ENCODE measurements at regions not wholly inside any gene's neighbourhood (a gene's known extent, or its start where the extent isn't known, plus 50 kb on each side); places are given as distances from the start of the nearest gene placed in this dataset.

DNA sequence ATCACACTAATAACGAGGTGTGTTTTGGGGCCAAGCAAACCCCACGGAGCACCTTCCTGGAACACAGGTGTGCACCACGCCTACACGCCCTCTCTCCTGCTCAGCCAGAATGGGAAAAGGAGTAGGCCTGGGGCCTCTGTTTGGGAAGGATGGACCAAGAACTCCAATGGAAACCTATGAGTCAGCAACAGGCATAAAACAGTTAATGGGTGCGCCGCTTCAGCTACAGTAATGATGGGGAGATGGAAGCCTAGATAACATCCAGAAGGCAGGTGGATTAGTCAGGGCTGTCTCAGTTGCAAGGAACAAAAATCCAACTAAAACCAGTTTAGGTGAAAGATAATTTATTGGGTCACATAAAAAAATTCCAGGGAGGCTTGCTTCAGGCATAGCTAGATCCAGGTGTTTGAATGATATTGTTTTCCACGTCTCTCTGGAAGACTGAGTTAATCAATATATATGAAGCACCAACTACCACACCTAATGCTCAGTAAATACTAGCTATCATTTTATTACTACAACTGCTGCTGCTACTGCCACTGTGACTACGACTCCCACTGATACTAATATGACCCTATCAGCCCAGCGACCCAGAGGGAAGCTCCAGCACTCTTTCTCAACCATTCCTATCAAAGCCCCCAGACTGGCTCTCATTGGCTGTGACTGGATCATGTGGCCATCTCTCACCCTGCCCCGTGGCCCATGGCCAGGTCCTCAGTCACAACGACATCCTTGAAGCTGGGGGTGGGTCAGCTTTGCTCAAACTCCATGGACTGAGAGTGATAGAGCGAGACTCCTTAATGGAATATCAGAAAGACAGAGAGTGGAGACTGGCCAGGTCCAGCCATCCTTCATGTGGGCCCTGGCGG is 155.2 kb upstream of the PTPN1 start:
- no peak overlapping the region for H3K27ac ChIP-seq (ENCODE audit: insufficient read depth in 1 of 2, low read depth in 1 of 2, low read length in 2 of 2, poor library complexity in 1 of 2, severe bottlenecking in 2 of 2)
- no peaks in the 10 kb centered on the region for H3K9me3 ChIP-seq (ENCODE audit: control extremely low read depth in 1 of 5, control insufficient read depth in 4 of 5, insufficient read depth in 2 of 5, low read depth in 1 of 5, low read length in 4 of 5)
- H3K4me3 ChIP-seq (ENCODE audit: control insufficient read depth in 1 of 7, extremely low read depth in 1 of 7, insufficient read depth in 4 of 7, low read depth in 2 of 7, low read length in 6 of 7), result no peak overlapping the region
- 97% methylated on average over 12 of the region's 13 CpGs for WGBS (ENCODE audit: insufficient coverage)
- ChIA-PET CTCF (interaction anchor here (0.8 to 1.9 kb wide), 5 partner anchors 55 to 179 kb away, joined by 3 to 5 read pairs (median 3); no protein-coding TSS in a partner anchor), POLR2A (no interaction called here)
- no peak for DNase-seq
- H3K27me3 ChIP-seq (replicated peaks in 2 of 5; ENCODE audit: control insufficient read depth in 4 of 5, insufficient read depth in 5 of 5, low read length in 4 of 5), result no peaks in the 10 kb centered on the region
- H3K36me3 ChIP-seq (ENCODE audit: control insufficient read depth in 4 of 4, insufficient read depth in 4 of 4, low read length in 3 of 4), result no peaks in the 10 kb centered on the region
- peaks cover 4 to 33% (median 20%) of the 10 kb centered on the region in 4 experiments for H3K4me1 ChIP-seq (ENCODE audit: control extremely low read depth in 1 of 4, control insufficient read depth in 4 of 4, insufficient read depth in 4 of 4, low read length in 3 of 4)

DNA sequence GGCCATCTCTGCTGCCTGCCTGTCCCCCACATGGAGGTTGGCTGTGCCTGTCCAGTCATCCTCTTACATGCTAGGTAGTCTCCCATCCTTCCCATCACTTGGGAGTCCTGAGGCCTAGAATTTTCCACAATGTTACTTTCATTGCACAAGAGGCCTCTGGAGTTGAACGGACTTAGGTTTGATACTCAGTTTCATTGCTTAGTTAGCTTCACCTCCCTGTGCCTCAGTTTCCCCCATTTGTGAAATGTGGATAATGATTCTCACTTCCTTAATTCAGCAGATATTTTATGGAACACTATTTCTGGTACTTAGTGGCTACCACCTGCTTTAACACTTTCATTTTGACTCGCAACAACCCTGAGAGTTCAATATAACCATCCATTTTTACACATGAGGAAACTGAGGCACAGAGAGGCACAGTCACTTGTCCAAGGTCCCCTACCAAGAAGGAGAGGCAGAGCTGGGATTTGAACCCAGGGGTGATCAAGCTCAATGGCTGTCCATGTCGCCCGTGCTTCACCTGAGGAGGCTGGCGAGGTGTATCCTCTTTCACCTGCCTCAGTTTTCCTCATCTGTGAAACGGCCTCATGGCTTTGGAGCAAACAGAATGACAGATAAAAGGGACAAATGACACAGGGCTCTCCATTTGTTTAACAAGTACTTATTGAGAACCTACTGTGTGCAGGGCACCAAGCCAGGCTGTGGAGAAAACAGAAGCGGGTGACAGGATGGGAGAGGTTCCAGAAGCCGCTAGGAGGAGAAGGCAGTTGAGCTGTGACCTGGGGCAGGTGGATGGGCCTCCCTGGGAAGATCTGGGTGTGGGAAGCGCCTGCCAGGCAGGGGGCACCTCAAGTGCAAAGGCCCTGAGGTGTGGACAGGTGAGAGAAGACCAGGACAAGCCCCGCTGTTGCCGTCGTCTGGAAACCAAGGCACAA is 154.3 kb upstream of the PTPN1 start:
- WGBS (ENCODE audit: insufficient coverage), result 88% methylated on average over 10 of the region's 12 CpGs
- POLR2A ChIA-PET, result no interaction called here
- CTCF ChIA-PET, result interaction anchor here (0.8 to 1.9 kb wide), 6 partner anchors 18 to 180 kb away, joined by 3 to 5 read pairs (median 3); no protein-coding TSS in a partner anchor

DNA sequence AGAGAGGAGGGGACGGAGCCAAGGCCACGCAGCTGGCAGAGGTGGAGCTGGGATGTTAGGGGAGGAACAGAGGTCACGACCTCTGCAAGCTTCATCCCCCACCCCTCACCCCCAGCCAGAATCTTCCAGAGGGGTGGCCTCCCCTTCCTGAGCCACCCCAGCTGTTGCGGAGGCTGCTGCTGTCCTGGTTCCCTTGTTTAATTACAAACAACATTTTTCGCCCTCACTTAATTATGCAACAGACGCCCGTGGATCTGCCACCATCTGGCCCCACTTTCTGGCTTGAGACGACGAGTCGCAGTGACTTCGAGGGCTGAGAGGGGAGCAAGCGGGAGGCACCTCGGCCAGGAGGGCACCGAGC is 153.7 kb upstream of the PTPN1 start:
- 92% methylated on average over 11 of the region's 14 CpGs for WGBS (ENCODE audit: insufficient coverage)
- POLR2A ChIA-PET, result no interaction called here

More for the DNA sequence above, 154.3 kb upstream of the PTPN1 start:
- Histone ChIP-seq H3K27me3 (replicated peaks in 2 of 5; ENCODE audit: control insufficient read depth in 4 of 5, insufficient read depth in 5 of 5, low read length in 4 of 5) (no peaks in the 10 kb centered on the region), H3K9me3 (ENCODE audit: control extremely low read depth in 1 of 5, control insufficient read depth in 4 of 5, insufficient read depth in 2 of 5, low read depth in 1 of 5, low read length in 4 of 5) (no peaks in the 10 kb centered on the region), H3K27ac (ENCODE audit: insufficient read depth in 1 of 2, low read depth in 1 of 2, low read length in 2 of 2, poor library complexity in 1 of 2, severe bottlenecking in 2 of 2) (no peak overlapping the region), H3K36me3 (ENCODE audit: control insufficient read depth in 4 of 4, insufficient read depth in 4 of 4, low read length in 3 of 4) (no peaks in the 10 kb centered on the region), H3K4me1 (ENCODE audit: control extremely low read depth in 1 of 4, control insufficient read depth in 4 of 4, insufficient read depth in 4 of 4, low read length in 3 of 4) (peaks cover 0 to 26% (median 11%) of the 10 kb centered on the region in 4 experiments), H3K4me3 (ENCODE audit: control insufficient read depth in 1 of 7, extremely low read depth in 1 of 7, insufficient read depth in 4 of 7, low read depth in 2 of 7, low read length in 6 of 7) (no peak overlapping the region)
- DNase-seq, result no peak

DNA sequence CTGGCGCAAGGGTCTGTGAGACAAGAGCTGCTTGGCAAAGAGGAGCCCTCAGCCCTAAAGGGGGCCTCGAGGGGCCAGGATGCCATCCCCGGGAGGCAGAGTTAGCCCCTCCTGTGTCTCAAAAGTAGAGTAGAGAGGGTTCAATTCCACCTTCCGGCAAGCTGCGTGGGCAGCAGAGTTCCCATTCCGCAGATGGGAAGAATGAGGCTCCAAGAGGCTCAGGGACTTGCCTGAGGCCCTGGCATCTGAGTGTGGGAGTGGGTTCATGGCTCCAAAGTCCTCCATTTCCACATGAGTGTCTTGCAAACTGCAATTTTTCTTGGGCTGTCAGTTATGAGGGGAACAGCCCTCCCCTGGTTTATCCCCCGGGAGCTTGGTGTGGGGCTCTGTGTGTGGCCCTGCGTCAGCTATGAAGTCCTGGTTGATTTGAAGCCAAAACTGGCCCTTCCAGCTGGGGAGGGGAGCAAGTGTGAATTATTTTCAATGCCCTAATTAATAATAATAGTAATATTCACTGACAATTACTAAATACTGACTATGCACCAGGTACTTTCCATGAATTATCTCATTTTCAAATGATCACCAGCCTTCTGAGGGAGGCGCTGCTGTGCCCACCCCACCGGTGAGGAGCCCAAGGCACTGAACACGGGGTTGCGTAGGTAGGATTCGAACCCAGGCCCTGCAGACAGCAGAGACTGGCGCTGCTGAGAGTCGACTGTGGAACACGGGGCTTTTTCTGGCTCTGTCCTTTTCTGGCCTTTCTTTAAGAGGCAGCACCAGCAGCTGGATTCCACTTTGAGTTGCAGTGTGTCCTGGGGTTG is 153.0 kb upstream of the PTPN1 start:
- H3K27me3 ChIP-seq (replicated peaks in 2 of 5; ENCODE audit: control insufficient read depth in 4 of 5, insufficient read depth in 5 of 5, low read length in 4 of 5), result no peaks in the 10 kb centered on the region
- no peaks in the 10 kb centered on the region for H3K36me3 ChIP-seq (ENCODE audit: control insufficient read depth in 4 of 4, insufficient read depth in 4 of 4, low read length in 3 of 4)
- ChIA-PET POLR2A (no interaction called here), CTCF (interaction anchor here (0.7 to 1.7 kb wide), 6 partner anchors 10 to 30 kb away, joined by 3 to 5 read pairs (median 3); no protein-coding TSS in a partner anchor)
- no peak for DNase-seq
- H3K9me3 ChIP-seq (ENCODE audit: control extremely low read depth in 1 of 5, control insufficient read depth in 4 of 5, insufficient read depth in 2 of 5, low read depth in 1 of 5, low read length in 4 of 5), result no peaks in the 10 kb centered on the region
- WGBS (ENCODE audit: insufficient coverage), result over 99% methylated on average over 15 of the region's 16 CpGs
- H3K27ac ChIP-seq (ENCODE audit: insufficient read depth in 1 of 2, low read depth in 1 of 2, low read length in 2 of 2, poor library complexity in 1 of 2, severe bottlenecking in 2 of 2), result no peak overlapping the region
- no peak overlapping the region for H3K4me3 ChIP-seq (ENCODE audit: control insufficient read depth in 1 of 7, extremely low read depth in 1 of 7, insufficient read depth in 4 of 7, low read depth in 2 of 7, low read length in 6 of 7)
- H3K4me1 ChIP-seq (ENCODE audit: control extremely low read depth in 1 of 4, control insufficient read depth in 4 of 4, insufficient read depth in 4 of 4, low read length in 3 of 4), result peaks cover 0 to 25% (median 10%) of the 10 kb centered on the region in 4 experiments

More for the DNA sequence above, 153.7 kb upstream of the PTPN1 start:
- H3K27ac ChIP-seq (ENCODE audit: insufficient read depth in 1 of 2, low read depth in 1 of 2, low read length in 2 of 2, poor library complexity in 1 of 2, severe bottlenecking in 2 of 2), result no peak overlapping the region
- no peaks in the 10 kb centered on the region for H3K9me3 ChIP-seq (ENCODE audit: control extremely low read depth in 1 of 5, control insufficient read depth in 4 of 5, insufficient read depth in 2 of 5, low read depth in 1 of 5, low read length in 4 of 5)
- no peaks in the 10 kb centered on the region for H3K36me3 ChIP-seq (ENCODE audit: control insufficient read depth in 4 of 4, insufficient read depth in 4 of 4, low read length in 3 of 4)
- H3K4me1 ChIP-seq (ENCODE audit: control extremely low read depth in 1 of 4, control insufficient read depth in 4 of 4, insufficient read depth in 4 of 4, low read length in 3 of 4), result peaks cover 0 to 25% (median 10%) of the 10 kb centered on the region in 4 experiments
- CTCF ChIA-PET, result interaction anchor here (0.7 to 1.9 kb wide), 3 partner anchors 11 to 104 kb away, joined by 3 to 5 read pairs (median 3); no protein-coding TSS in a partner anchor
- no peak for DNase-seq
- no peak overlapping the region for H3K4me3 ChIP-seq (ENCODE audit: control insufficient read depth in 1 of 7, extremely low read depth in 1 of 7, insufficient read depth in 4 of 7, low read depth in 2 of 7, low read length in 6 of 7)
- H3K27me3 ChIP-seq (replicated peaks in 2 of 5; ENCODE audit: control insufficient read depth in 4 of 5, insufficient read depth in 5 of 5, low read length in 4 of 5), result no peaks in the 10 kb centered on the region

DNA sequence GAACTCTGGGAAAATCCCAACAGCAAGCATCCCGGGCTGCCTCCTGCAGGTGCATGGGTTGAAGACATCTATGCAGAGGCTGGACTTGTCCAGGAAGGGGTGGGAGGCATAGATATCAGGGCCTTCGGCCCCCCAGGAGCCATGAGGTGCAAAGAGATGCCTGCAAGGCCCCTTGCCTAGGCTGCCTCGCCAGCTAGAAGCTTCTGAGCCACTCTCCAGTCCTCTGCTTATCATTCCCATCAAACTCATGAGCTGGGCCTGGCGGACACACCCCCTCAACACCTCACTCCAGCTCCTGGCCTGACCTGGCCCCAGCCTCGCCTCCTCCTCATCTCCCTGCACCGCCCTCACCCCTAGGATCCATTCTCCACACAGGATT is 152.4 kb upstream of the PTPN1 start:
- ChIA-PET POLR2A (no interaction called here), CTCF (interaction anchor here (1.0 to 1.7 kb wide), 4 partner anchors 16 to 29 kb away, joined by 3 to 5 read pairs (median 3); no protein-coding TSS in a partner anchor)
- H3K4me3 ChIP-seq (ENCODE audit: control insufficient read depth in 1 of 7, extremely low read depth in 1 of 7, insufficient read depth in 4 of 7, low read depth in 2 of 7, low read length in 6 of 7), result no peak overlapping the region
- peaks cover 0 to 19% (median 10%) of the 10 kb centered on the region in 4 experiments for H3K4me1 ChIP-seq (ENCODE audit: control extremely low read depth in 1 of 4, control insufficient read depth in 4 of 4, insufficient read depth in 4 of 4, low read length in 3 of 4)
- no peak for DNase-seq
- WGBS (ENCODE audit: insufficient coverage), result 94% methylated on average over 6 of the region's 6 CpGs
- no peaks in the 10 kb centered on the region for H3K9me3 ChIP-seq (ENCODE audit: control extremely low read depth in 1 of 5, control insufficient read depth in 4 of 5, insufficient read depth in 2 of 5, low read depth in 1 of 5, low read length in 4 of 5)
- no peaks in the 10 kb centered on the region for H3K27me3 ChIP-seq (replicated peaks in 2 of 5; ENCODE audit: control insufficient read depth in 4 of 5, insufficient read depth in 5 of 5, low read length in 4 of 5)
- no peaks in the 10 kb centered on the region for H3K36me3 ChIP-seq (ENCODE audit: control insufficient read depth in 4 of 4, insufficient read depth in 4 of 4, low read length in 3 of 4)
- H3K27ac ChIP-seq (ENCODE audit: insufficient read depth in 1 of 2, low read depth in 1 of 2, low read length in 2 of 2, poor library complexity in 1 of 2, severe bottlenecking in 2 of 2), result no peak overlapping the region

DNA sequence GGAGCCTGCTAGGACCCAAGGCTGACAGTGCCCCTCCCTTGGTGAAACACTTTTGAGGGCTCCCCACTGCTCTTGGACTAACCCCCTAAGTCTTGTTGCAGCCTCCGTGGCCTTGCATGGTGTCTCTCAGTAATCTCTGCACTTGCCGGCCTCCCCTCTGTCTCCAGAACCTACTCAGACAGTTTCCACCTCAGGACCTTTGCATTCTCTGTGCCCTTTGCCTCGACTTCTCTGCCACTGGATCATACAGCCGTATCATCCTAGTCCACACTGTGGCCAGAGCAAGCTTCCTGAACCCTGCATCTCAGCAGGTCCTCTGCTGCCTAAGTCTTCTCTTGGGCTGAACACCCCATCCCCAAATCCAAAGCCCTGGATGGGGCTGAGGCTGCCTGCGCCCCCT is 152.0 kb upstream of the PTPN1 start:
- Histone ChIP-seq H3K4me3 (ENCODE audit: control insufficient read depth in 1 of 7, extremely low read depth in 1 of 7, insufficient read depth in 4 of 7, low read depth in 2 of 7, low read length in 6 of 7) (no peak overlapping the region), H3K27ac (ENCODE audit: insufficient read depth in 1 of 2, low read depth in 1 of 2, low read length in 2 of 2, poor library complexity in 1 of 2, severe bottlenecking in 2 of 2) (no peak overlapping the region), H3K27me3 (replicated peaks in 2 of 5; ENCODE audit: control insufficient read depth in 4 of 5, insufficient read depth in 5 of 5, low read length in 4 of 5) (no peaks in the 10 kb centered on the region), H3K9me3 (ENCODE audit: control extremely low read depth in 1 of 5, control insufficient read depth in 4 of 5, insufficient read depth in 2 of 5, low read depth in 1 of 5, low read length in 4 of 5) (no peaks in the 10 kb centered on the region), H3K4me1 (ENCODE audit: control extremely low read depth in 1 of 4, control insufficient read depth in 4 of 4, insufficient read depth in 4 of 4, low read length in 3 of 4) (peaks cover 0 to 15% (median 7%) of the 10 kb centered on the region in 4 experiments), H3K36me3 (ENCODE audit: control insufficient read depth in 4 of 4, insufficient read depth in 4 of 4, low read length in 3 of 4) (no peaks in the 10 kb centered on the region)
- DNase-seq, result no peak
- CTCF ChIA-PET, result interaction anchor here (1.0 to 1.7 kb wide), 4 partner anchors 17 to 29 kb away, joined by 3 to 5 read pairs (median 3); no protein-coding TSS in a partner anchor
- POLR2A ChIA-PET, result no interaction called here
- 98% methylated on average over 4 of the region's 5 CpGs for WGBS (ENCODE audit: insufficient coverage)

Measured in common myeloid progenitor, CD34-positive (primary cell).